OCI-LY3 (cell line): ENCODE measurements at regions not wholly inside any gene's neighbourhood (a gene's known extent, or its start where the extent isn't known, plus 50 kb on each side); places are given as distances from the start of the nearest gene placed in this dataset.

Experiments
- H2AFZ ChIP-seq: fragments of 200-600, 300-600 bp; shearing (Covaris generic); 2 replicates; pipeline ENCODE4 v1.6.0; 2014; ENCODE audit warnings: antibody characterized with exemption, low read depth, low read length
- H3K27ac ChIP-seq: fragments of 200-600, 300-600 bp; sonication (generic); 2 replicates; pipeline ENCODE4 v1.5.1; 2014; ENCODE audit warnings: mild to moderate bottlenecking, low read length, moderate library complexity, mixed read lengths
- H3K27me3 ChIP-seq: fragments of 200-600, 300-600 bp; sonication (generic); 2 replicates; pipeline ENCODE4 v1.6.1; 2014; ENCODE audit warnings: low read depth, low read length, mixed read lengths
- H3K36me3 ChIP-seq: fragments of 200-600, 300-600 bp; sonication (generic); replicated peaks from 2 replicates; pipeline ENCODE3; 2014; ENCODE audit warnings: low read depth, low read length, mixed read lengths
- H3K4me1 ChIP-seq: fragments of 300-600, 200-600 bp; sonication (generic); 2 replicates; pipeline ENCODE4 v1.6.1; 2014; ENCODE audit warnings: low read length, mixed read lengths
- H3K4me2 ChIP-seq: fragments of 200-600, 300-600 bp; sonication (generic); 2 replicates; pipeline ENCODE4 v1.6.1; 2014; ENCODE audit warnings: low read length, mixed read lengths
- H3K4me3 ChIP-seq: fragments of 300-600, 200-600 bp; sonication (generic); 2 replicates; pipeline ENCODE4 v1.5.1; 2014; ENCODE audit warnings: antibody characterized with exemption, mild to moderate bottlenecking, low read length, moderate library complexity
- H3K79me2 ChIP-seq: fragments of 300-600, 200-600 bp; shearing (Covaris generic); 2 replicates; pipeline ENCODE4 v1.6.1; 2014; ENCODE audit warnings: mild to moderate bottlenecking, low read length, mixed read lengths
- H3K9ac ChIP-seq: fragments of 300-600, 200-600 bp; shearing (Covaris generic); 2 replicates; pipeline ENCODE4 v1.6.0; 2014; ENCODE audit warnings: mild to moderate bottlenecking, low read length, moderate library complexity
- H3K9me3 ChIP-seq: fragments of 200-600, 300-600 bp; shearing (Covaris generic); 2 replicates; pipeline ENCODE4 v1.6.1; 2014; ENCODE audit warnings: low read length, mixed read lengths; ENCODE audit not compliant: insufficient read depth
- H4K20me1 ChIP-seq: fragments of 200-600, 300-600 bp; sonication (generic); 2 replicates; pipeline ENCODE4 v1.6.1; 2016; ENCODE audit warnings: low read length, mixed read lengths; ENCODE audit not compliant: insufficient read depth
- CTCF ChIP-seq: fragments of 200-600, 300-600 bp; sonication (generic); IDR thresholded peaks from 2 replicates; pipeline ENCODE4 v1.5.1; 2014; ENCODE audit warnings: antibody characterized with exemption, low read length, low read depth
- EZH2phosphoT487 ChIP-seq: fragments of 200-600 bp; shearing (Covaris generic); IDR thresholded peaks from 2 replicates; pipeline ENCODE4 v1.6.1; 2018; ENCODE audit warnings: antibody characterized with exemption, mixed run types, low read depth

- H3K9me3 ChIP-seq = peaks cover 22% of the 10 kb centered on the region; the same call in 1 of the 2 replicates
- peaks cover 80% of the 10 kb centered on the region for H3K4me1 ChIP-seq
- H3K79me2 ChIP-seq = no peaks in the 10 kb centered on the region
- TF ChIP-seq CTCF = no peak
- TF ChIP-seq EZH2phosphoT487 = no peak
- no peaks in the 10 kb centered on the region for H4K20me1 ChIP-seq
- peak overlapping the region; percentile 6; the same call in 1 of the 2 replicates for H3K4me3 ChIP-seq
- H3K27ac ChIP-seq = peak overlapping the region; percentile 89; the same call in 1 of the 2 replicates
- H3K9ac ChIP-seq = peak overlapping the region; percentile 33
- H3K27me3 ChIP-seq = no peaks in the 10 kb centered on the region
- peaks cover 8% of the 10 kb centered on the region for H3K36me3 ChIP-seq
- no peak overlapping the region; the same call in 1 of the 2 replicates for H2AFZ ChIP-seq
- peak overlapping the region; percentile 58 for H3K4me2 ChIP-seq
Observed at GRCh38 chr4:26086621-26087441, 172.8 kb downstream of the SMIM20 start.

DNA sequence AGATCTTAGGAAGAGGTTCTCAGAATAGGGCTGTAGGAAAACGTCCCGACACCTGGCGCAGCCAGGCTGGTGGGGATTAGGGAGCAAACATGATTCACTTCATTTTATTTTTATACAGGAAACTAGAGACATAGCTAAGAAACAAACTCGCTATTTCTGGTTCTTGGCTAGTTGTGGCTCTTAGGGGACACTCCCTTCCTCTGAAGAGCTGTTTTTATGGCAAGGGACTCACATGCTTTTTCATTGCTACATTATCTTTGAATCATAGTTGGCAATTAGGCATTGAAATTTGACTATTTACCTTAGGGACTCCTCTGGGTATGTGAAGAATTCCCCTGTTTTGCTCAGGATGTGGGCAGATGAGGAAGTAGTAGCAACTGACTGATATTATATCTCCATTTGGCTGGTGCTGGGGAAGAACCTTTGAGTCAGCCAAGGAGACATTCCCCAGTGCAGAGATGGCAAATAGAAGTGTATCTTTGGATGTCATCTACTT, 174.5 kb downstream of the SMIM20 start:
- Histone ChIP-seq H3K4me1 (peaks cover 64% of the 10 kb centered on the region), H3K4me3 (peak overlapping the region; percentile 25), H3K79me2 (no peaks in the 10 kb centered on the region), H2AFZ (no peak overlapping the region), H3K4me2 (peak overlapping the region; percentile 61), H3K9me3 (peaks cover 22% of the 10 kb centered on the region; the same call in 1 of the 2 replicates), H3K36me3 (peaks cover 13% of the 10 kb centered on the region), H4K20me1 (no peaks in the 10 kb centered on the region), H3K9ac (peak overlapping the region; percentile 58), H3K27me3 (no peaks in the 10 kb centered on the region), H3K27ac (peak overlapping the region; percentile 89)
- TF ChIP-seq EZH2phosphoT487 (no peak), CTCF (no peak)

GRCh38 chr4:26093551-26093950, 179.5 kb downstream of the SMIM20 start:
- Histone ChIP-seq H3K4me2 (no peak overlapping the region), H3K79me2 (no peaks in the 10 kb centered on the region), H4K20me1 (no peaks in the 10 kb centered on the region), H2AFZ (no peak overlapping the region), H3K4me3 (no peak overlapping the region), H3K27me3 (no peaks in the 10 kb centered on the region), H3K9me3 (peaks cover 27% of the 10 kb centered on the region; the same call in 1 of the 2 replicates), H3K27ac (no peak overlapping the region), H3K9ac (no peak overlapping the region), H3K36me3 (peaks cover 19% of the 10 kb centered on the region), H3K4me1 (peaks cover 14% of the 10 kb centered on the region)
- no peak for TF ChIP-seq CTCF
- TF ChIP-seq EZH2phosphoT487 = no peak

GRCh38 chr4:26094076-26094475, 180.1 kb downstream of the SMIM20 start:
- peaks cover 24% of the 10 kb centered on the region for H3K36me3 ChIP-seq
- no peak overlapping the region for H3K4me2 ChIP-seq
- H3K79me2 ChIP-seq = no peaks in the 10 kb centered on the region
- peaks cover 10% of the 10 kb centered on the region for H3K4me1 ChIP-seq
- H2AFZ ChIP-seq = no peak overlapping the region
- H4K20me1 ChIP-seq = no peaks in the 10 kb centered on the region
- no peak for TF ChIP-seq CTCF
- no peak for TF ChIP-seq EZH2phosphoT487
- H3K27me3 ChIP-seq = no peaks in the 10 kb centered on the region
- no peak overlapping the region for H3K9ac ChIP-seq
- H3K9me3 ChIP-seq = peaks cover 32% of the 10 kb centered on the region
- H3K27ac ChIP-seq = no peak overlapping the region
- no peak overlapping the region for H3K4me3 ChIP-seq
